Neural progenitor cell (in vitro differentiated cells): ENCODE measurements at regions not wholly inside any gene's neighbourhood (a gene's known extent, or its start where the extent isn't known, plus 50 kb on each side); places are given as distances from the start of the nearest gene placed in this dataset.

Experiments used
- DNase-seq: peaks from one replicate; pipeline ENCODE4 v3.0.0-alpha.2; 2016; ENCODE audit warnings: low spot score
- H2AFZ ChIP-seq: fragments of 200-600 bp; sonication (generic); replicated peaks from 2 replicates; pipeline ENCODE4 v1.6.1; 2016; ENCODE audit warnings: antibody characterized with exemption
- H3F3A ChIP-seq: fragments of 200-600 bp; sonication (generic); 2 replicates; pipeline ENCODE4 v1.6.1; 2016; ENCODE audit warnings: antibody characterized with exemption, low read depth
- H3K27ac ChIP-seq: fragments of 200-600 bp; sonication (generic); 2 replicates; pipeline ENCODE4 v1.5.1; 2016; ENCODE audit warnings: mild to moderate bottlenecking
- H3K27me3 ChIP-seq: fragments of 200-600 bp; sonication (generic); 2 replicates; pipeline ENCODE4 v1.6.1; 2016; ENCODE audit warnings: mild to moderate bottlenecking, moderate library complexity
- H3K36me3 ChIP-seq: fragments of 200-600 bp; sonication (generic); 2 replicates; pipeline ENCODE4 v1.5.1; 2016
- H3K4me1 ChIP-seq: fragments of 200-600 bp; sonication (generic); 2 replicates; pipeline ENCODE4 v1.6.1; 2016; ENCODE audit warnings: mixed run types
- H3K4me2 ChIP-seq: fragments of 200-600 bp; sonication (generic); 2 replicates; pipeline ENCODE4 v1.6.1; 2016
- H3K4me3 ChIP-seq: fragments of 200-600 bp; sonication (generic); 2 replicates; pipeline ENCODE4 v1.5.1; 2016
- H3K79me2 ChIP-seq: fragments of 200-600 bp; sonication (generic); 2 replicates; pipeline ENCODE4 v1.6.1; 2016; ENCODE audit warnings: low read depth
- H3K9ac ChIP-seq: fragments of 200-600 bp; sonication (generic); 2 replicates; pipeline ENCODE4 v1.6.1; 2016
- H3K9me3 ChIP-seq: fragments of 200-600 bp; sonication (generic); 2 replicates; pipeline ENCODE4 v1.5.1; 2016; ENCODE audit warnings: low read depth
- H4K20me1 ChIP-seq: fragments of 200-600 bp; sonication (generic); 2 replicates; pipeline ENCODE4 v1.6.1; 2016; ENCODE audit warnings: low read depth
- H3K27ac Mint-ChIP-seq: 3 replicates; pipeline ENCODE4 v1.8.0; 2021; ENCODE audit warnings: mixed read lengths
- H3K27me3 Mint-ChIP-seq: 2 replicates; pipeline ENCODE4 v1.8.0; 2022; ENCODE audit warnings: low read depth, mild to moderate bottlenecking, inconsistent platforms, moderate library complexity, mixed read lengths; ENCODE audit not compliant: insufficient read depth
- H3K36me3 Mint-ChIP-seq: 3 replicates; pipeline ENCODE4 v1.8.0; 2021; ENCODE audit warnings: mixed read lengths
- H3K4me1 Mint-ChIP-seq: 3 replicates; pipeline ENCODE4 v1.8.0; 2021; ENCODE audit warnings: mixed read lengths
- H3K4me3 Mint-ChIP-seq: 3 replicates; pipeline ENCODE4 v1.8.0; 2021; ENCODE audit warnings: mild to moderate bottlenecking, moderate library complexity, mixed read lengths
- H3K9me3 Mint-ChIP-seq: 3 replicates; pipeline ENCODE4 v1.8.0; 2020; ENCODE audit warnings: mixed read lengths
- EZH2 ChIP-seq: fragments of 200-600 bp; sonication (generic); IDR thresholded peaks from 2 replicates; pipeline ENCODE4 v1.6.1; 2017; ENCODE audit warnings: antibody characterized with exemption, mild to moderate bottlenecking, moderate library complexity
- EZH2phosphoT487 ChIP-seq: fragments of 200-600 bp; sonication (generic); IDR thresholded peaks from 2 replicates; pipeline ENCODE4 v1.6.1; 2017; ENCODE audit warnings: antibody characterized with exemption
- TF ChIP-seq, protein P1 (sequence below): fragments of 200-600 bp; sonication (generic); IDR thresholded peaks from 2 replicates; pipeline ENCODE4 v1.5.1; 2017; ENCODE audit warnings: antibody characterized with exemption, mild to moderate bottlenecking

DNA sequence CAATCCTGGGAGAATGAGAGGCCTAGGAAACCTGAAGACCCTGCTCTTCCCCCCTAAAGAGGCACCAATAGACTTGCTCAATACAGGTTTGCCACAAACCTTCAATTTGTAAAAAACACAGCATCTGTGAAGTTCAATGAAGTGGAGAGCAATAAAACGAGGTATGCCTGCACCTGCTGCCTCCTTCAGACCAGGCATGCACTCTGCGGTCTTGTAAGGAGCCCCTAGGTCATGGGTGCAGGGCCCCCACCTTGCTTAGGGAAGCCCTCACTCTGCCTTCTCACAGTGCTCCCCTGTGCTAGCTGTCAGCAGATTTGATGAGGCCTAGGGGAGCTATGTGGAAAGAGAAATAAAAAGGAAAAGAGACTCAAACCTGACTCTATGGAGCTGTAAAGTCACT, 72.1 kb upstream of the GALNT10 start:
- Histone ChIP-seq H3F3A (no peaks in the 10 kb centered on the region), H3K4me2 (no peak overlapping the region), H3K36me3 (no peaks in the 10 kb centered on the region), H3K9ac (no peak overlapping the region), H3K27ac (no peak overlapping the region), H3K9me3 (no peaks in the 10 kb centered on the region), H2AFZ (no peak overlapping the region), H3K79me2 (no peaks in the 10 kb centered on the region), H3K4me1 (peaks cover 10% of the 10 kb centered on the region), H3K4me3 (no peak overlapping the region), H3K27me3 (no peaks in the 10 kb centered on the region), H4K20me1 (no peaks in the 10 kb centered on the region)
- Mint-ChIP-seq H3K36me3 (peaks cover 2% of the 10 kb centered on the region), H3K9me3 (peaks cover 11% of the 10 kb centered on the region), H3K27me3 (no peaks in the 10 kb centered on the region), H3K4me1 (peaks cover 20% of the 10 kb centered on the region), H3K27ac (no peak overlapping the region), H3K4me3 (no peak overlapping the region)
- TF ChIP-seq EZH2 (no peak), EZH2phosphoT487 (no peak)
- no peak for DNase-seq

DNA sequence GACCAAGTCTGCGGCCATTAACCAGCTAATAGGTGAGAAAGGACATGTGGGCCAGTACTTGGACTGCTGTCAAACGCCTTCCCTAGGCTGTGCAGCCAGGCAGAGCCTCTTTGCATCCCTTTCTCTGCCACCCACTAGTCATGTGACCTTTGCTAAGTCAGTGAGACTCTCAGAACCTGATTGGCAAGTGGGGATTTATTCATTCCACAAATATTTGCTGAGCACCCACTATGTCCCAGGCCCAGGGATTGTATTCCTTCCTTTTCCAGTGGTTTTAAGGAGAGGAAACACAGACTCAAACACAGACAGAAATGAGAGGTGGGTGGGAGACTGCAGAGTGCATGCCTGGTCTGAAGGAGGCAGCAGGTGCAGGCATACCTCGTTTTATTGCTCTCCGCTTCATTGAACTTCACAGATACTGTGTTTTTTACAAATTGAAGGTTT, 71.6 kb upstream of the GALNT10 start:
- Mint-ChIP-seq H3K27ac (no peak overlapping the region), H3K9me3 (peaks cover 15% of the 10 kb centered on the region), H3K27me3 (no peaks in the 10 kb centered on the region), H3K4me1 (peaks cover 20% of the 10 kb centered on the region), H3K4me3 (no peak overlapping the region), H3K36me3 (peaks cover 2% of the 10 kb centered on the region)
- Histone ChIP-seq H2AFZ (no peak overlapping the region), H3F3A (no peaks in the 10 kb centered on the region), H4K20me1 (no peaks in the 10 kb centered on the region), H3K27me3 (no peaks in the 10 kb centered on the region), H3K9me3 (no peaks in the 10 kb centered on the region), H3K9ac (no peak overlapping the region), H3K27ac (no peak overlapping the region), H3K79me2 (no peaks in the 10 kb centered on the region), H3K4me3 (no peak overlapping the region), H3K4me2 (no peak overlapping the region), H3K4me1 (peaks cover 10% of the 10 kb centered on the region), H3K36me3 (no peaks in the 10 kb centered on the region)
- no peak for DNase-seq
- no peak for TF ChIP-seq EZH2phosphoT487
- TF ChIP-seq, protein P1, sequence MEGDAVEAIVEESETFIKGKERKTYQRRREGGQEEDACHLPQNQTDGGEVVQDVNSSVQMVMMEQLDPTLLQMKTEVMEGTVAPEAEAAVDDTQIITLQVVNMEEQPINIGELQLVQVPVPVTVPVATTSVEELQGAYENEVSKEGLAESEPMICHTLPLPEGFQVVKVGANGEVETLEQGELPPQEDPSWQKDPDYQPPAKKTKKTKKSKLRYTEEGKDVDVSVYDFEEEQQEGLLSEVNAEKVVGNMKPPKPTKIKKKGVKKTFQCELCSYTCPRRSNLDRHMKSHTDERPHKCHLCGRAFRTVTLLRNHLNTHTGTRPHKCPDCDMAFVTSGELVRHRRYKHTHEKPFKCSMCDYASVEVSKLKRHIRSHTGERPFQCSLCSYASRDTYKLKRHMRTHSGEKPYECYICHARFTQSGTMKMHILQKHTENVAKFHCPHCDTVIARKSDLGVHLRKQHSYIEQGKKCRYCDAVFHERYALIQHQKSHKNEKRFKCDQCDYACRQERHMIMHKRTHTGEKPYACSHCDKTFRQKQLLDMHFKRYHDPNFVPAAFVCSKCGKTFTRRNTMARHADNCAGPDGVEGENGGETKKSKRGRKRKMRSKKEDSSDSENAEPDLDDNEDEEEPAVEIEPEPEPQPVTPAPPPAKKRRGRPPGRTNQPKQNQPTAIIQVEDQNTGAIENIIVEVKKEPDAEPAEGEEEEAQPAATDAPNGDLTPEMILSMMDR = peak; percentile 17

DNA sequence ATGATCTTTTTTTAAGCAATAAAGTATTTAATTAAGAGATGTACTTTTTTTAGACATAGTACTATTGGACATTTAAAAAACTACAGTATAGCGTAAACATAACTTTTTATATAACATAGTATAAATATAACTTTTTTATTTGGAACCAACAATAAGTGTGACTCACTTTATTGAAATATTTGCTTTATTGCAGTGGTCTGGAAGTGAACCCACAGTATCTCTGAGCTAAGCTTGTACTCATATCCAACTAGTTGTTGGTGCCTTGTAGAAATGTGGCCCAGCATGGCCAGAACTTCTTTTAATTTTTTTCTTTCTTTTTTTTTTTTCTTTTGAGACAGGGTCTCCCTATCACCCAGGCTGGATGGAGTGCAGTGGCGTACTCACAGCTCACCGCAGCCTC, 61.5 kb upstream of the GALNT10 start:
- no peaks in the 10 kb centered on the region for H3K9me3 ChIP-seq

DNA sequence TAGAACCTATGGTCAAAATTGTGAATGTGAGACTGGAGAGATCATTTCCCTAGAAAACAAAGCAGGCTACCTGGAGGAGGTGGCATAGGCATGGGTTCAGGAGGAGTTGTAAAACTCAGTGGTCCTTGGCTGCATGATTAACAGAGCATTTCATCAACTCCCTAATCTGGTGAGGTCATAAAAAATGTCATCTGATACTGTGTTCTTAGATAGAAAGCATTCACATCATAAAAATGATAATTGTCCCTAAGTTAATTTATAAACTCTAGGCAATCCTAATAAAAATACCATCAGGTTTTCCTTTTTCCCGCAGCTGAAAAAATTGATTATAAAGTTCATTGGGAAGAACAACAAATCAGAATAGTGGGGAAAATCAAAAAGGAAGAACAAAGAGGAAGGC, 60.6 kb upstream of the GALNT10 start:
- H4K20me1 ChIP-seq = no peaks in the 10 kb centered on the region
- peak overlapping the region; percentile 32 for H3K9ac ChIP-seq
- Mint-ChIP-seq H3K27me3 (peaks cover 3% of the 10 kb centered on the region), H3K9me3 (peaks cover 9% of the 10 kb centered on the region), H3K4me3 (no peak overlapping the region), H3K4me1 (peaks cover 9% of the 10 kb centered on the region), H3K36me3 (no peaks in the 10 kb centered on the region), H3K27ac (no peak overlapping the region)
- H3K36me3 ChIP-seq = no peaks in the 10 kb centered on the region
- no peaks in the 10 kb centered on the region for H3K4me1 ChIP-seq
- no peak overlapping the region for H3K27ac ChIP-seq
- H2AFZ ChIP-seq = no peak overlapping the region
- no peak overlapping the region for H3K4me3 ChIP-seq
- DNase-seq = no peak
- no peak overlapping the region for H3K4me2 ChIP-seq
- H3K9me3 ChIP-seq = no peaks in the 10 kb centered on the region
- TF ChIP-seq, protein P1 = no peak
- TF ChIP-seq EZH2phosphoT487 = no peak
- no peak for TF ChIP-seq EZH2
- no peaks in the 10 kb centered on the region for H3F3A ChIP-seq
- no peaks in the 10 kb centered on the region for H3K27me3 ChIP-seq
- no peaks in the 10 kb centered on the region for H3K79me2 ChIP-seq

More for the DNA sequence above, 61.5 kb upstream of the GALNT10 start:
- Histone ChIP-seq H3F3A (no peaks in the 10 kb centered on the region), H3K4me3 (no peak overlapping the region), H3K79me2 (no peaks in the 10 kb centered on the region), H3K27ac (no peak overlapping the region), H3K4me1 (no peaks in the 10 kb centered on the region), H3K9ac (no peak overlapping the region), H3K27me3 (no peaks in the 10 kb centered on the region), H2AFZ (no peak overlapping the region), H4K20me1 (no peaks in the 10 kb centered on the region), H3K4me2 (no peak overlapping the region), H3K36me3 (no peaks in the 10 kb centered on the region)
- DNase-seq = no peak
- peaks cover 9% of the 10 kb centered on the region for H3K4me1 Mint-ChIP-seq
- no peak overlapping the region for H3K27ac Mint-ChIP-seq
- peaks cover 16% of the 10 kb centered on the region for H3K9me3 Mint-ChIP-seq
- TF ChIP-seq EZH2 = no peak
- TF ChIP-seq, protein P1 = no peak
- no peak for TF ChIP-seq EZH2phosphoT487
- H3K4me3 Mint-ChIP-seq = no peak overlapping the region
- no peaks in the 10 kb centered on the region for H3K36me3 Mint-ChIP-seq
- peaks cover 3% of the 10 kb centered on the region for H3K27me3 Mint-ChIP-seq
